ENCODE measurements at regions not wholly inside any gene's neighbourhood (a gene's known extent, or its start where the extent isn't known, plus 50 kb on each side); places are given as distances from the start of the nearest gene placed in this dataset.

DNA sequence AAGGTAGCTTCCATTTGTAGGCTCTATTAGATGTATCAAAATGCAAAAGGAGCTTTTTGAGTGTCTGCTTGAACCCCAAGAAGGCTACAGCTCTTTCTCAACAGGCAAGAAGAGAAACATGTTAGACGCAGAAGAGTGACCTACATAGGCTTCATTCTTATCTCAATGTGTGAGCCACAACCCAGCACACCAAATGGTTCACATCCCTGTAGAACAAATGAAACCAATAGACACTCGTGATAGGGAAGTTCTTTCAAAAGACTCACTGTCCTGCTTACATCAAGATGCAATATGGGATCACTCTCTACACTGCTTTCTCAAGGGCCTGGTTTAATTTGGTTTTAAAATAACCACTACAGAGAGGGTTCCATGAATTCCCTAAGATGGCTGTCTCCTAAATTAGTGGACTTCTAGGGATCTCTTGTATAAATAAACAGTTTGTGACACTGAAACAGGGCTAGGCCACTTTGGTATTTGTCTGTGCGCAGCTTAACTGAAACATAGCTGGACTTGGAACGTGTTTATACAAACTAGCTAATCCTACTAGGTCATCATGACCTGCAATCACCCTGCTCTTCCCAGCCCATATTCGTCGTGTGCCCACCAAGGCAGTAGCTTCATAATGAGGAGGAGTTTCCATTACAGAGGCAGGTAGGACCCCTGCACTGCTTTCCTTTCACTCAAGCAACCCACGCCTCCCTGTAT is 225.4 kb upstream of the PREP start:
- DNase-seq = no peak

GRCh38 chr6:105626295-105627158 is 223.6 kb upstream of the PREP start:
- no peak for DNase-seq

GRCh38 chr6:105624021-105624420 is 221.1 kb upstream of the PREP start:
- DNase-seq = no peak

DNA sequence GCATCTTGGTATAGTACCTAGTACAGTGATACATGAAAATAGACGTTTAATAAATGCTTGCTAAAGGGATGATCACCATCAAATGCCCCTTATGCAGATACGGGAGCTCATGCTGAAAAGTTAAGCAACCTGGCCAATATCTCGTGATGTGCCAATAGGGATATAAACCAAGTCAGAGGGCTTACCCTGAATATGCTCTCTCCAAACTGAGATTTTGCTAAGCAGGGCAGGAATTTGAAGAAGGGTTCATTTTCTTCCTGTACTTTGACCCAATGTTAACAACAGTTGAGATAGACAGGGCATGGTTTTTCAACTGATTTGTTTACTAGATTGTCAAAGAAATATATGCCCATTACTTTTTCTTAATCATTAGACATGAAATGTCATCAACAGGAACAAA is 219.3 kb upstream of the PREP start:
- no peak for DNase-seq

DNA sequence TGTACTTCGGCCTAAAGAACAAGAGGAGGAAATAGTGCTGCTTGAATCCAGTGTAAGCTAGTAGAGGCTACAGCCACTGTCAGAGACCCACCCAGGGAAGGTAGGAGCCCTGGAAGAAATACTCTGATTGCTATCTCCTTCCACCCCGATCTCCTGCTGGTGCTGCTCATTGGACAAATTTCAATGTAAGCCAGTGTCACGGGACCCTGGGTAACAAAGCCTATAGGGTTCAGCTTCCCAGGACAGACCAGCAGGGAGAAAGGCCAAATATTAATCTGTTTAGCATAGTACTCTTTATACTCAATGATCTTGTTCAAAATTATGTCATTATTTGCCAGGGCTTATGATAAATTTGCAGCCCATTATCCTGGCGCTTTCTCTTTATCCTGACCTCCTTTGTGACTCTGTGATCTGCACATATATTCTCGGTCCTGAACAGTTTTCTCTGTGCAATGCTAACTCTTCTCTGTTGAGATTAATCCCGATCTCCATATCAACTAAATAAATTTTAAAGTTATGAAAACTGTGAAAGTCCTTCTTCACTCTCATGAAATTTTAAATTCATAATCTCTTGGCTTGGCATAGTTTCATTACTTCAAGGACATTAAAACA is 218.8 kb upstream of the PREP start:
- no peak for DNase-seq

DNA sequence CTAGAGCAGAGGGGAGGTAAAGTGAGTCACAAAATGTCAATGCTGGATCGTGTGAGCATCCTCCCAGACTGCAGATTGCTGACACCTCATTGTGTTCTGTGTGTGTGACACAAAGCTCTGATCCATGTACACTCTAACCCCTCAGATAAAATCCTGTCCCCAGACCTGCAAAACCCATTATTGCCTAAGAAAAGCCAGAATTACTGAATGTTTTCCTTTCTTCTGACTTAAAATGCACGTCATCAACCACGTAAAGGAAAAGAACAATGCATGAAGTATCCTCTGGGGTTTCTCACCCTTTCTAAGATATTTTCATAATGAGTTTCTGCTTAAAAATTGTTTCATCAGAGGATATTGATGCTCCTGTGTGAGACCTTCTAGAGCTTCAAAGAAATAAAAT is 218.0 kb upstream of the PREP start:
- no peak for DNase-seq

DNA sequence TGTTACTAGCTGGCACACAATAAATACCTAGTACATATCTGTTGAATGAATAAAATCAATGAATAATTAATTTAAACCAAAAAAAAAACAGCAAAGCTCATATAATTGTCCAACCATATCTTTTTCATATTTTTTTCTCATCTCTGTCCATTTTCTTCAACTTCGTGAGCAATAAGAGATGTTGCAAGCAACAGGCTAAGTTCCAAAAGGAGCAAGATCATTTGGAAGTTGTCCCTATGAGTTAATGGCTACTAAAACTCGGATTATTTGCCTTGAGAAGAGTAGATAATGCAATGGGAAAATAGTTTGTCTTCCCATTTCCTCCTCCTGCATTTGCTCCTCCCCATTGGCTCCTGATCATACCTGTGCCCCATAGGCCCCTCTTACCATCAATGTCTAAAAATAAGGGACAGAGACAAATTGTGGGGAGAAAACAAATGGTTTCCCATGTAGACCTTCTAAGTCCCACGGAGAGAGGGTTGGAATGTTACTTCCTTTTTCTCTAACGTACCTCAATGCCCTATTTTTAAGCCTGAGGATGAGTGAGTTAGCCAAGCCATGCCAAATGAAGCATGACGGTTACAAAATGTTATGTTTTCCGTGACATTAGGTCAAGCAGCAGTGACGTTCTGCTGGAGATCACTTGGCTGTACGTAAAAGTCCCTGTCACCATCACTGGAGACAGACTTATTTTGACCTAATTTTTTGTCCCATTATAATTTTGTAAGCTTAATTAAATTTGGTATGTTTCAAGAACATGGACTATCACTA is 217.3 kb upstream of the PREP start:
- no peak for DNase-seq

DNA sequence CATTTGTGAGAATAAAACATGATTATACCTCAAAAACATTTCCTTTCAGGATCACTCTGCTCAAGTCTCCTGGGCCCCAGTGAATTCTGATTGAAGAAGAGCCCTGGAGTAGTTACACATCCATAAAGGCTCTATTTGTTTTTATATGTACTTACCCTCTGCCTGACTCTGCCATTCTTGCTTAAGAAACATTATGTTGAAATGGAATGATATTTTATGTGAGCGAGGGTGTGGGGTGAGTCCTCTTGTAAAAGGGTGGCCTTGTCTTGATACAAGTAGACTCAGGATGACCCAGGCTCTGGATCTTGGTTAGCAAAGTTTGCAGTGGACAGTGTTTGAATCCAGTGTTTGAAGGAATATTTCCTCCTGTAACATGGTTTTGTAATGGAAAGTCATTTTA is 215.4 kb upstream of the PREP start:
- DNase-seq = no peak

DNA sequence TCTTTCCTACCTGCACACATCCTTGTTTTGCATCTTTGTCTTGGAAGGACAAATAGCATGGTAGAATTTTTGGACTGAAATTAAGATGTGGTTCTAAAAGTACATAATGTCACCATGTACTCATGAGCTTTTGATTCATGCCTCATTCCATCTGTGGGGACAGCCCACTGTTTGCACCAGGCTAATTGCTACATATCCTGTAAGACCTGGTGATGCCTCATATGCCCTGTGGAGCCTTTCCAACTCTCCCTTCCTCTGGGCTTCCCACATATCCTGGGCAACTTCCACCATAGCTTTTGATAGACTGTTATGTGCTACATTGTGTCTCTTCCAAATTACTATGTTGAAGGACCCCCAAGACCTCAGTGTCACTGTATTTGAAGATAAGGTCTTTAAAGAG is 213.6 kb upstream of the PREP start:
- no peak for DNase-seq

DNA sequence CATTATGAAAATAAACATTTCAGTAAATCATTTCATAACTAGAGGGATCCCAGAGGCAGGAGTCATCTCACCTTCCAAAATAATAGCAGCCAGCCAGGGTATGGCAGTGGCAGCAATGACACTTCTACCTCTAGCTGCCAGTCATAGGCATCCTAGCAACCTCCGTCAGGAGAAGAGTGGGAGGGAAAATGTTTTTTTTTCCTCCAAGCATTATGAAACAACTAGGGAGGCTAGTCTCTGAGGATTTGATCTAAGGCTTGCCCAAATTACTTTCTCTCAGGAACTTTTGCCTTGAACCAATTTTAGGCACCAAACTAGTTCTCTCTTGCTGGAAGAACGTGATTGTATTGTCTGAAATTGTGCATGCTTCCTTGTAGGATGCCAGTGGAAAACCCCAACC is 208.7 kb upstream of the PREP start:
- DNase-seq = no peak

DNA sequence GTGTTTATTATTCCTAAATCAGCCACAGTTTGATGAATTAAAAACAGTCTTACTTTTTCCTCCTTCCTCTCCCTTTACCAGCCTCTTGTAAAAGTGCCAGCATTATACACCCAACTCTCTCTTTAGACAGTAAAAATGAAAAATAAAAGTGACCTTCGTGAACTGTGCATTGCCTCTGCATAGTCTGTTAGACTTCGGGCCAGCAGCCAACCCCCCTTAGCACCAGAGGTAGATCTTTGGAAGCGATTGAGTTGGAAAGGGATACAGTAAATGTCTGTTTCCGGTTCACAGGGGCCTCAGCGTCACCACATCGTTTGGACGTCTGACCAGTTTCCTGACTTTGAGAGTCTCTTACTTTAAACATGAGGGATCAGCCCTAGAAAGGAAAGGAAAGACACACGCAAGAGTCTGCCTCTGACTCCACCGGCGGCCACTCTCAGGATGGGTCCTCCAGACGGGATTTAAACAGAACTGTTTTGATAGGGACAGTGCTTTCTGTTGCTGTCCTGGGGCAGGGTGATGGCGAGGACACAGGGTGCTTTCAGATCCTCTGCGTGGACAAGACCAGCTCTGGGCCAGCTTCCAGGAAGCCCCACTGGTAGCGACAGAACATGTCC is 206.6 kb upstream of the PREP start:
- no peak for DNase-seq

DNA sequence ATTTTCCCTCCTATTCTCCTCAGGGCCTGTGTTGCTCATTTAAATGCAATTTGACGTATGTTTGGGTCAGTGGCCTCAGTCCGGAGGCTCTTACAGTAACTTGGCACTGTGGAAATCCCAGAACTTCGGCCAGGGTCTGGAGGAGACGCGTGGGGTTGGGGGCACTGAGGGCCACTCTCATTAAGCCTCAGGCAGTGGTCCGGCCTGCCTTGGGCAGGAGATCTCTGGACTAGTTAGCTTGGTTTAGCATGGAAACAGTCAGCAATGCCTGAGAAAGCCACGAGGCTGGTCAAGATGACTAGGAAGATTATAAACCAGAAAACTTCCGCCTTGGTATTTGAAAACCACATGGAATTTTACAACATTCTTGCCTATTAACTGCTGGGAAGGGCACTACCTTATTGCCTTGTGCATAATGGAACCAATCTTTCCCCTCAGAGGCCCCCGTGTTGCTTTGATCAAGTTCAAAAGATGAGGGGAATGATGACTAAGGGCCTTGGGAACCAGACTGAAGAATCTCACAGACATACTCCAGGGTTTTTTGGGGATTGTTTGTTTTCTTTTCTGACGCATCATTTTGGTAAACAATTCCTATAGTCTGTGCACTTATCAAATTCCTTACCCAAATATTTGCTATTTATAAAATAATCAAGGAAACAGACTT is 206.0 kb upstream of the PREP start:
- no peak for DNase-seq

- no peak for DNase-seq
Observed at GRCh38 chr6:105607636-105608621, 205.0 kb upstream of the PREP start.

GRCh38 chr6:105606831-105607463 is 204.1 kb upstream of the PREP start:
- no peak for DNase-seq

GRCh38 chr6:105604587-105604884 is 201.7 kb upstream of the PREP start:
- DNase-seq = no peak

DNA sequence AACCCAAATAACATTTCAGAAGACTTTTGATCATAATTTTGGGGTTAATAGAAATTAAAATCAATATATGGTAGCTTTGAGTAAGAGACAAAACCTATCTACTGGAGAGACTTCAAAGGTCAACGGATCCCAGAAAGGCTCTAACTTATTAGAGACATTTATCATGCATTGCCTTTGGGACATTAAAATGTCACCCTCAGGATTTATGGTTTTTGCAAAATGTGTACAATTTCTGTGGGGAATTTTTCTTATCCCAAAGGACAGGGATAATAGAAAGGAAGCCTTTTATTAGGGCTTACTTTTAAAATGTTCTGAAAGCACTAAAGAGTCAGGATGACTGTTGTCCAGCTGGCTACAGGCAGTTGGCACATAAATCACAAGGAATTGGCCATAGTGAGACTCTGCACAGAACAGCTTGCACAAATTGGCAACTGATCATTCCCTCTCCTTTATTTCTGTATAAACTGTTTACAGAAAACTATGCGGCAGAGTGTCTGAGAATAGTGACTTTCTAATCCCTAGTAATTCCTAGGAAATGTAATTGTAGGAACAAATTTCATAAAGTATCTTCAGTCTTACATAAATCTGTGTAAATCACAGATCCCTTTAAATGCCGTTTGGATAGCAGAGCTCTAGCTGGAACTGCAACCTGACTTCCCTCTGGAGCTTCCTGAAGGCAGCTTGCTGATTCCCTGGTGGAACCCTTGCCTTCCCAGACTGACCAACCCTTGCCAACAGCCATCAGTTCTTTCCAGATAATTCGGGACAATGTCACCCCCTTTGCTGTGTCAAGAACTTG is 201.1 kb upstream of the PREP start:
- DNase-seq = no peak

DNA sequence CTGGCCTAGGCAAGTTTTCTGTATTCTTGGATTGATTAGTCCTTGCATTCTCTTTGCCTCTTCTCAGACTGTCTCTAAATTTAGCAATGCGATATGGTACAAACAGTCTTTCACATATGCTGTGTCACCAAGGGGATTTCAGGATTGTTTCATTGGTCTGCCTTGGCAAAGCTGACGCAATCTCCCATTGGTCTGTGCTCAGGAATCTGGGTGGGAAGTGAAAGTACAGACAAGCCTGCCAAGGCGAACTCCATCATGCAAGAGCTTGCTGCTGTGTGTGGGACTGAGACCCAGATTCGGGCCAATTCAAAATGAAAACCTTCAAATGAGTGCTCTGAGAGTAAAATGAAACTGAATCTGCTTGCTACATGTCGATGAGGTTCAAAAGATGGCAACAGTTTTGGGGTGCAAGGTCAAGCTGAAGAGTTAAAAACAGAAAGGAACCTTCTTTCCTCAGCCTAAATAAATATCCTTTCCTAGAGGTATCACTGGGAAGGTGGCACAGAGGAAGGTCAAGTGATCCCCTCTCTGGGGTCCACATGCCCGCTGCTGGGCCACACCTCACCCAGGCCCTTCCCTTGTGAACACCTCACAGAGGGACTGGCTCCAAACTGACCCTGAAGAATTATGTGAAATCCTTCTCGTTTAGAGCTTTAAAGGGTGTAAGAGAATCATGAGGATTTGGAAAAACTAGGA is 198.8 kb upstream of the PREP start:
- peak; percentile 77 for DNase-seq

DNA sequence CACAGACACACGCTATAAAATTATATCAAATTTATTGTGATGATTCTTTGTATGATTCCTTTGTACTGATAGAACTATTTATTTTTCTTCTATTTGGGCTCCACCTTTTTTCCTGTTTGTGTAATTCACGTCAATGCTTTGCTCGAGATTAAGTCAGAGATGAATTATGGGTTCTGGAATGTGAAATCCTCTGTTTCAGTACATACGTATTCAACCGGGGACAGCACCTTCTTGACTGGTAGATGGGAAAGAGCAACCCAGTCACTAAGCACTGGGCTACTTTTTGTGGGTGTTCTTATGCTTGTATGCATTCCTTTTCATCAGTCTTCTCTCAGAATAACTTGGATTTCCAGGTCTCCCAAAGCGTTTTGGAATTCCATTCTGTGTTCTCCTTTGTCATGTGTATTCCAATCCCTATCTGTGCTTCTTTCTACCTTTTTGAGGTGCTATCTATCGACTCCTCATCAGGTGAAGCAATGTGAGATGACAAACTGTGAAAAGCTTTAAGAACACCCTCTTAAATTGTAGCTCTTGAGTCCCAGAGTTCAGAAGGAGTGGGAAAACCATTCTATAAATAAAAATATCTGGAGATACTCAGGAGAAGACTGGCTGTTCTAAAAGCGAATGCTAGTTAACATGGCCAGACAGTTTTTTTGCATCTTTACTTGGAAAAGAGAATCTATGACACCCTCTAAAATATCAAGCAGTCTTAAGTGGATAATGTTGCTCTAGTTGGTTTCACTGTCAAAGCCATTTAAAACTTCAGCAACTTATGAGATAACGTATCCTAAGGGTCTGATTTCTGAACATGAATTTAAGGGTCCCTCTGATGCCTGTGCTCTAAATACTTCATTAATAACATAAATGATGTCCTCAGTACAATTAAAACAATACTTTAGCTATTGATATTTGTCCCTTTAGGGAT is 197.7 kb upstream of the PREP start:
- no peak for DNase-seq
